ENCODE measurements at regions not wholly inside any gene's neighbourhood (a gene's known extent, or its start where the extent isn't known, plus 50 kb on each side); places are given as distances from the start of the nearest gene placed in this dataset.

DNA sequence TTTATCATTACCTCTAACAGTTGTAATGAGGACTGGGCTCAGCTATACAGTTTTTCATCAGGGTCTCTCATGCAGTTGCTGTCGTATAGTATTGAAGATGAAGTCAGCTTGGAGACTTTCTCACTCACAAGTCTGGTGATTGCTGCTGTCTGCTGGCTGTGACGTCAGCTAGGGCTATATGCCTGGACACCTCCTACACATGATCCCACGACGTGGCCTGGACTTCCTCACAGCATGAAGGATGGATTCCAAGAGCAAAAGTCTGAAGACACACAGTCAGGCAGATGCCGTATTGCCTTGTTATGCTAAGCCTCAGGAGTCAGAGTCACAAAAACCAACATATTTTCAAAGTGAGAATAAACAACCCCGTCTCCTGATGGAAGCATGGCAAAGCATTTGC is 193.3 kb downstream of the LURAP1L start:
- no peak for TF ChIP-seq RAD21 (conservative IDR thresholded peaks at IDR 0.05)
- no peak for TF ChIP-seq EZH2 (IDR thresholded peaks at IDR 0.05; ENCODE audit: borderline replicate concordance, insufficient read depth, low read length, poor library complexity, severe bottlenecking)
- TF ChIP-seq, protein P1, sequence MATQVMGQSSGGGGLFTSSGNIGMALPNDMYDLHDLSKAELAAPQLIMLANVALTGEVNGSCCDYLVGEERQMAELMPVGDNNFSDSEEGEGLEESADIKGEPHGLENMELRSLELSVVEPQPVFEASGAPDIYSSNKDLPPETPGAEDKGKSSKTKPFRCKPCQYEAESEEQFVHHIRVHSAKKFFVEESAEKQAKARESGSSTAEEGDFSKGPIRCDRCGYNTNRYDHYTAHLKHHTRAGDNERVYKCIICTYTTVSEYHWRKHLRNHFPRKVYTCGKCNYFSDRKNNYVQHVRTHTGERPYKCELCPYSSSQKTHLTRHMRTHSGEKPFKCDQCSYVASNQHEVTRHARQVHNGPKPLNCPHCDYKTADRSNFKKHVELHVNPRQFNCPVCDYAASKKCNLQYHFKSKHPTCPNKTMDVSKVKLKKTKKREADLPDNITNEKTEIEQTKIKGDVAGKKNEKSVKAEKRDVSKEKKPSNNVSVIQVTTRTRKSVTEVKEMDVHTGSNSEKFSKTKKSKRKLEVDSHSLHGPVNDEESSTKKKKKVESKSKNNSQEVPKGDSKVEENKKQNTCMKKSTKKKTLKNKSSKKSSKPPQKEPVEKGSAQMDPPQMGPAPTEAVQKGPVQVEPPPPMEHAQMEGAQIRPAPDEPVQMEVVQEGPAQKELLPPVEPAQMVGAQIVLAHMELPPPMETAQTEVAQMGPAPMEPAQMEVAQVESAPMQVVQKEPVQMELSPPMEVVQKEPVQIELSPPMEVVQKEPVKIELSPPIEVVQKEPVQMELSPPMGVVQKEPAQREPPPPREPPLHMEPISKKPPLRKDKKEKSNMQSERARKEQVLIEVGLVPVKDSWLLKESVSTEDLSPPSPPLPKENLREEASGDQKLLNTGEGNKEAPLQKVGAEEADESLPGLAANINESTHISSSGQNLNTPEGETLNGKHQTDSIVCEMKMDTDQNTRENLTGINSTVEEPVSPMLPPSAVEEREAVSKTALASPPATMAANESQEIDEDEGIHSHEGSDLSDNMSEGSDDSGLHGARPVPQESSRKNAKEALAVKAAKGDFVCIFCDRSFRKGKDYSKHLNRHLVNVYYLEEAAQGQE (IDR thresholded peaks at IDR 0.05; ENCODE audit: borderline replicate concordance) = no peak
- TF ChIP-seq SMC3 (conservative IDR thresholded peaks at IDR 0.05; ENCODE audit: poor library complexity) = no peak
- TF ChIP-seq EP300 (conservative IDR thresholded peaks at IDR 0.05; ENCODE audit: poor library complexity, severe bottlenecking) = no peak
- no peak for TF ChIP-seq TAF1 (IDR thresholded peaks at IDR 0.05; ENCODE audit: low read depth)
- no peak for TF ChIP-seq MXI1 (conservative IDR thresholded peaks at IDR 0.05; ENCODE audit: poor library complexity, severe bottlenecking)
- TF ChIP-seq POLR2AphosphoS5 (IDR thresholded peaks at IDR 0.05) = no peak
- TF ChIP-seq, protein P2, sequence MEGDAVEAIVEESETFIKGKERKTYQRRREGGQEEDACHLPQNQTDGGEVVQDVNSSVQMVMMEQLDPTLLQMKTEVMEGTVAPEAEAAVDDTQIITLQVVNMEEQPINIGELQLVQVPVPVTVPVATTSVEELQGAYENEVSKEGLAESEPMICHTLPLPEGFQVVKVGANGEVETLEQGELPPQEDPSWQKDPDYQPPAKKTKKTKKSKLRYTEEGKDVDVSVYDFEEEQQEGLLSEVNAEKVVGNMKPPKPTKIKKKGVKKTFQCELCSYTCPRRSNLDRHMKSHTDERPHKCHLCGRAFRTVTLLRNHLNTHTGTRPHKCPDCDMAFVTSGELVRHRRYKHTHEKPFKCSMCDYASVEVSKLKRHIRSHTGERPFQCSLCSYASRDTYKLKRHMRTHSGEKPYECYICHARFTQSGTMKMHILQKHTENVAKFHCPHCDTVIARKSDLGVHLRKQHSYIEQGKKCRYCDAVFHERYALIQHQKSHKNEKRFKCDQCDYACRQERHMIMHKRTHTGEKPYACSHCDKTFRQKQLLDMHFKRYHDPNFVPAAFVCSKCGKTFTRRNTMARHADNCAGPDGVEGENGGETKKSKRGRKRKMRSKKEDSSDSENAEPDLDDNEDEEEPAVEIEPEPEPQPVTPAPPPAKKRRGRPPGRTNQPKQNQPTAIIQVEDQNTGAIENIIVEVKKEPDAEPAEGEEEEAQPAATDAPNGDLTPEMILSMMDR (IDR thresholded peaks at IDR 0.05; ENCODE audit: poor library complexity, severe bottlenecking) = no peak
- H3K9me2 ChIP-seq (ENCODE audit: insufficient read depth, low read length) = no peaks in the 10 kb centered on the region
- no peaks in the 10 kb centered on the region for H3K79me2 ChIP-seq (replicated peaks; ENCODE audit: insufficient read depth, low read length)
- H3K36me3 ChIP-seq (ENCODE audit: insufficient read depth, low read length) = no peaks in the 10 kb centered on the region
- H4K20me1 ChIP-seq (ENCODE audit: insufficient read depth) = no peaks in the 10 kb centered on the region
- H3F3A ChIP-seq (ENCODE audit: insufficient read depth, low read length, poor library complexity, severe bottlenecking) = no peaks in the 10 kb centered on the region
- no peaks in the 10 kb centered on the region for H3K9me3 ChIP-seq (ENCODE audit: low read length)
- H3K4me3 ChIP-seq (ENCODE audit: low read length) = no peak overlapping the region
- H3K4me2 ChIP-seq (ENCODE audit: low read length) = no peak overlapping the region
- H3K27ac ChIP-seq (ENCODE audit: low read length) = no peak overlapping the region
- H3K27me3 ChIP-seq (ENCODE audit: insufficient read depth, low read depth, low read length) = no peaks in the 10 kb centered on the region
- no peak overlapping the region for H3K9ac ChIP-seq (ENCODE audit: low read length)
- H2AFZ ChIP-seq (ENCODE audit: low read depth, low read length) = no peak overlapping the region

DNA sequence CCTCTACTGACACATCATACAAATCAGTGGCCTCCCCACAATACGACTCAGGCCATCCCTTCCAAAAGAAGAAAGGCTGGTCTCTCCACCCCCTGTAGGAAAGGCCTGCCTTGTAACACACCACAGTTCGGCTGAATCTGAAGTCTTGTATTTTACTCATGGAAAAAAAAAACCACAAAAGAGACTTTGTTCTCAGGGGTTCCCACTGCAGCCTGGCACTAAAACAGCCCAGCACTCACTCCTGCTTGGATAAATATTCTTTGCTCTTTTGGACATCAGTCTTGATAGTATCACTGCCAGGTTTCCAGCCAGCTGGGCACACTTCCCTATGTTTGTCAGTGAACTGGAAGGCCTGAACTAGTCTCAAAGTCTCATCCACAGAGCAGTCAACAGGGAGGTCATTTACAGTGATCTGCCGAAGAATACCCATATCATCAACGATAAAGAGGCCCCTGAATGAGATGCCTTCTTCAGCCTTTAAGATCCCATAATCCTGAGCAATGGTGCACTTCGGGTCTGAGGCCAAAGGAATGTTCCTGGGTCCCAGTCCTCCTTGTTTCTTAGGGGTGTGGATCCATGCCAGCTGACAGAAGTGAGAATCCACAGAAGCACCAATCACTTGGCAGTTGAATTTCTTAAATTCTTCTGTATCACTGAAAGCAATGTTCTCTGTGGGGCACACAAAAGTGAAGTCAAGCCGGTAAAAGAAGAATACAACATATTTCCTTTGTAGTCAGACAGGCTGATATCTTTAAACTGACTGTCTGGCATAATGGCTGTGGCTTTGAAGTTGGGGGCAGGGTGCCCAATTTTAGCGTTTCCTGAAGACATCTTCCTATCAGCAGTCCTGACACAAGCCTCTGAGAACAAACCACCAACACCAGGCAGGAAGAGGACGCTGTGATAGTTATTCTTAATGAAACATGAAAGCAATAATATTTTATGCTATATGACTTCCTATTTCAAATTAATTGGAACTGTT is 198.1 kb downstream of the LURAP1L start:
- TF ChIP-seq POLR2AphosphoS5 (IDR thresholded peaks at IDR 0.05) (no peak), SMC3 (conservative IDR thresholded peaks at IDR 0.05; ENCODE audit: poor library complexity) (no peak), TAF1 (IDR thresholded peaks at IDR 0.05; ENCODE audit: low read depth) (no peak), EZH2 (IDR thresholded peaks at IDR 0.05; ENCODE audit: borderline replicate concordance, insufficient read depth, low read length, poor library complexity, severe bottlenecking) (no peak), MXI1 (conservative IDR thresholded peaks at IDR 0.05; ENCODE audit: poor library complexity, severe bottlenecking) (no peak), EP300 (conservative IDR thresholded peaks at IDR 0.05; ENCODE audit: poor library complexity, severe bottlenecking) (no peak), RAD21 (conservative IDR thresholded peaks at IDR 0.05) (no peak)
- TF ChIP-seq, protein P2 (IDR thresholded peaks at IDR 0.05; ENCODE audit: poor library complexity, severe bottlenecking) = no peak
- TF ChIP-seq, protein P1 (IDR thresholded peaks at IDR 0.05; ENCODE audit: borderline replicate concordance) = no peak

More for the DNA sequence above, 198.1 kb downstream of the LURAP1L start:
- Histone ChIP-seq H3K4me2 (ENCODE audit: low read length) (no peak overlapping the region), H2AFZ (ENCODE audit: low read depth, low read length) (no peak overlapping the region), H3K27ac (ENCODE audit: low read length) (no peak overlapping the region), H3K79me2 (replicated peaks; ENCODE audit: insufficient read depth, low read length) (no peaks in the 10 kb centered on the region), H3F3A (ENCODE audit: insufficient read depth, low read length, poor library complexity, severe bottlenecking) (no peaks in the 10 kb centered on the region), H3K9me2 (ENCODE audit: insufficient read depth, low read length) (no peaks in the 10 kb centered on the region), H4K20me1 (ENCODE audit: insufficient read depth) (no peaks in the 10 kb centered on the region), H3K27me3 (ENCODE audit: insufficient read depth, low read depth, low read length) (no peaks in the 10 kb centered on the region), H3K36me3 (ENCODE audit: insufficient read depth, low read length) (no peaks in the 10 kb centered on the region), H3K9me3 (ENCODE audit: low read length) (no peaks in the 10 kb centered on the region), H3K9ac (ENCODE audit: low read length) (no peak overlapping the region), H3K4me3 (ENCODE audit: low read length) (no peak overlapping the region)

Measured in neural cell (in vitro differentiated cells).